NCI-H2081 treated with DMSO at 0.1 percent for 48 hours (cell line): ENCODE measurements at regions not wholly inside any gene's neighbourhood (a gene's known extent, or its start where the extent isn't known, plus 50 kb on each side); places are given as distances from the start of the nearest gene placed in this dataset.

Experiments
- DNase-seq: peaks from one replicate; lab custom pipeline; 2025; lab: John Stamatoyannopoulos, UW

GRCh38 chr5:96245140-96246091, 187.6 kb downstream of the PCSK1 start:
- DNase-seq = no peak

GRCh38 chr5:96244696-96245095, 188.4 kb downstream of the PCSK1 start:
- no peak for DNase-seq

GRCh38 chr5:96243862-96244261, 189.2 kb downstream of the PCSK1 start:
- no peak for DNase-seq

- no peak for DNase-seq
Measured at GRCh38 chr5:96243203-96243602, 189.8 kb downstream of the PCSK1 start.

GRCh38 chr5:96242571-96242970, 190.5 kb downstream of the PCSK1 start:
- DNase-seq = no peak

DNA sequence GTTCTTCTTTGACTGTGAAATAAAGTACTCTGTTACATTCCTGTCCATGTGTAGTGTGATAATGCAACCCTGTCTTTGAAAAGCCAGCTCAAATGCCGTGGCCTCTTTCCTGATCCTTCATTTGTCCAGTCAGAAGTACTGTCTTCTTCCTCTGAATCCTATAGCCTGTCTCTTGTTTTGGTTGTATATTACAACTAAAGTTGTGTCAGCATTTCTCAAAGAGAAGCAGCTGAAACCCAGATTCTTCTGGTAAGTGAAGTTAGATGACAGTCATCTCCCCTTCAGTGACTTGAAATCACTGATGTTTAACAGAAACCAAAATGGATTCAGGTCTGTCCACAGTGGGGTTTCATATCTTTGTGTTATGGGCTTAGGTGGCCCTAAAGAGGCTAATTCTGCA, 196.2 kb downstream of the PCSK1 start:
- no peak for DNase-seq

DNA sequence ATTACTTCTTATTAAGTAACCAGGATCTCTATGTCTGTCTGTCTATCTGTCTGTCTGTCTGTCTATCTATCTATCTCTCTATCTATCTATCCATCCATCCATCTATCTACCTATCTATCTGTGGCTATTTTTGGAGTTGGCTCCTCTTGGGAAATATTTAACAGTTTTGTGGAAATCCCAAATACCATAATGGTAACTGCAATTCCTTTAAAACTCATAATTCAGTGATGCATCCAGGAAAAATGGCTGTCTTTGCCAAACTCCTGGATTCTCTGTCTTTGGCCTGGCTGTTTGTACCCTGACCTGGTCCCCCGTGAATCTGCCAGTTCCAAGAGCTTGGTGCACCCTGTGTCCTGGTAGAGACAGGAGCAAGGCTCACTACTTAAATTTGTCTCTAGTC, 197.0 kb downstream of the PCSK1 start:
- no peak for DNase-seq

- no peak for DNase-seq
Measured at GRCh38 chr5:96235008-96235910, 197.8 kb downstream of the PCSK1 start.

GRCh38 chr5:96232602-96233001, 200.4 kb downstream of the PCSK1 start:
- DNase-seq = no peak

- DNase-seq = no peak
Measured at GRCh38 chr5:96229188-96229587, 203.9 kb downstream of the PCSK1 start.

- no peak for DNase-seq
Measured at GRCh38 chr5:96228408-96228807, 204.6 kb downstream of the PCSK1 start.

DNA sequence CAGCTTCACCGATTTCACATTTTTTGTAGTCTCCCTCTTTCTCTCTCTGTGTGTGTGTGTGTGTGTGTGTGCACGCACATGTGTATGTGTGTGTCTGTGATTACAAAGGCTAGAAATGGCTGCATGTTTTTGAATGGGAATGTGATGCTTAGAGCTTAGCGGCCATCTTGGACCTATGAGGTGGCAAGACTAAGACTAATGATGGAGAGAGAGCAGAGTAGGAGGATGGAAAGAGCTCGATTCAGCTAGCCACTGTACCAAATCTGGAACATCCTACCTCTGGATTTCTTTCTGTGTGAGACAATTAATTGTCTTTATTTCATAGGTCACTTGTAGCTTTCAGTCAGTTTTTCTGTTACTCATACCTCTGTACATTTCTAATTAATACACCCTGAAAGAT, 205.1 kb downstream of the PCSK1 start:
- DNase-seq = no peak

- no peak for DNase-seq
Measured at GRCh38 chr5:96226941-96227552, 206.0 kb downstream of the PCSK1 start.

- DNase-seq = no peak
Measured at GRCh38 chr5:96222129-96222528, 210.9 kb downstream of the PCSK1 start.

DNA sequence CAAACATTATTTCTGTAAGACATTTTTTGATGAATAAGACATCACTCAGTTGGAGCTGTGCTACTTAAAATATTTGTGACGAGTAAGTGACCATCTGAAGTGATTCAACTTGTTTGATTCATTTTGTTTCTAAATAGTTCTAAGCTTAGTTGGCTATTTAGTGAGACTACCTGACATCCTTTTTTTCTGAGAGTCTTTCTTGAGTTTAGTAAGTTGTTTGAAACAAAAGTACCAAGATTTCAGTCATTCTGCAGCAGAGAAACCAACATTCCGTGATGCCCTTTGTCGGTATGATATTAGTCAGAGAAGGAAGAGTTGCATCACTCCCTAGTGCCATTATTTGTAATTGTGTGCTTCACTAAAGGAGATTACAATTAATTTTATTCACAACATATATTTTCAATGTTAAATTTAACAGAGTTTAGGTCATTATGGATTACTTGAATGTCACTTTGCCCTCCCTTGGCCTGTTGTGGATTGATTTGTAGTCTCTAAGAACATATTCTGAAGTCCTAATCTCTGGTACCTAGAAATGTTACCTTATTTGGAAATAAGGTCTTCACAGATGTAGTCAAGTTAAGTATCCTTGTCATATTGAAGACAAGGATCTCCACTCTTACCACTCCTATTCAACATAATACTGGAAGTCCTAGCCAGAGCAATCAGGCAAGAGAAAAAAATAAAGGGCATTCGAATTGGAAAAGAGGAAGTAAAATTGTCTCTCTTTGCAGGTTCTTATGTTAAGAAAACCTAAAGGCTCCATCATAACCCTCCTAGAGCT, 212.2 kb downstream of the PCSK1 start:
- DNase-seq = no peak

GRCh38 chr5:96219580-96220281, 213.3 kb downstream of the PCSK1 start:
- no peak for DNase-seq

DNA sequence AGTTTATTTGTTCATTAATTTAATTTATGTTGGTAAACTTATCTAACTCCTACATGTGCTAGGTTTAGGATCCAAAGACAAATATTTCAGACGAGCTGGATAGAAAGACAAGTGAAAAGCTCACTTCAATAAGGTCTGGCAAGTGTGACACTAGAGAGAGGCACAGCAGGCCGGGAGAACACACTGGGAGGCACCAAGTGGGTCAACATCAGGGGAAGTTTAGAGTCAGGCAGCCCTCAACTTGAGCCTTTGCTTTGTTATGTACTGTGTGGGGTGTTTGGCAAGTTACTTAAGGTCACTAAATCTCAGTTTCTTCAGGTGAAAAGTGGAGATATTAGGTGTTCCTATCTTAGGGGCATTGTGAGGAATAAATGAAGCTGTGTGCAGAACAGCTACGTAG, 214.4 kb downstream of the PCSK1 start:
- DNase-seq = no peak

GRCh38 chr5:96214442-96215197, 218.4 kb downstream of the PCSK1 start:
- DNase-seq = no peak

DNA sequence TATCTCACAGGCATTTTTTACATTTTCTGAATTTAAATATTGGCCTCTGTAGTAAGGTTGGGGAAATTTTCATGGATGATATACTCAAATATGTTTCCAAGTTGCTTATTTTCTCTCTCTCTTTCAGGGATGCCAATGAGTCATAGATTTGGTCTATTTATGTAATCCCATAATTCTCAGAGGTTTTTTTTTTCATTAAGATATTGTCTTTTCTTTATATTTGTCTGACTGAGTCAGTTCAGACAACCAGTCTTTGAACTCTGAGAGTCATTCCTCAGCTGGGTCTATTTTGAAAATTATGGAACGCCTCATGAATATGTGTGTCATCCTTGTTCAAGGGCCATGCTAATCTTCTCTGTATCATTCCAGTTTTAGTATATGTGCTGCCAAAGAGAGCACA, 223.2 kb downstream of the PCSK1 start:
- no peak for DNase-seq

DNA sequence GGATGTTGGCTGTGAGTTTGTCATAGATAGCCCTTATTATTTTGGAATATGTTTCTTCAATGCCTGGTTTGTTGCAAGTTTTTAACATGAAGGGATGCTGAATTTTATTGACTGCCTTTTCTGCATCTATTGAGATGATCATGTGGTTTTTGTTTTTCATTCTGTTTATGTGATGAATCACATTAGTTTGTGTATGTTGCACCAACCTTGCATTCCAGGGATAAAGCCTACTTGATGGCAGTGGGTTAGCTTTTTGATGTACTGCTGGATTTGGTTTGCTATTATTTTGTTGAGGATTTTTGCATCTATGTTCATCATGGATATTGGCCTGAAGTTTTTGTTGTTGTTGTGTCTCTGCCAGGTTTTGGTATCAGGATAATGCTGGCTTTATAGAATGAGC, 225.6 kb downstream of the PCSK1 start:
- no peak for DNase-seq
